ENCODE measurements at regions not wholly inside any gene's neighbourhood (a gene's known extent, or its start where the extent isn't known, plus 50 kb on each side); places are given as distances from the start of the nearest gene placed in this dataset.
A peak's percentile ranks its signal among the peaks of the same experiment; 100 is the strongest.

DNA sequence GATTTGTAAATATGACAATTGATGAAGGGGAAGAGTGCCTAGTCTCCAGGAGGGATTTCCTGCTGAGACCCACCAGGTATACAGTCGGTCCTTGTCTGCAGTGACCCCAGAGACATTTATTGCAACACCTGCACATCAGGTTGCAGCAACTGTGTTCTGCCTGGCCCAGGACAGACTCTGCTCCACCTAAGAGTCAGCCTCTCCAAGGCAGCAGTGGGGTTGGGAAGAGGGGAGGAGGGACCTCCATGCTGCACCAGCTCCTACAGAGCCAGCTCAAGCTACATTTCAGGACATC is 120.4 kb upstream of the IRF2BP2 start:
- no peaks in the 10 kb centered on the region for H3K9me3 ChIP-seq (ENCODE audit: insufficient read depth, low read depth, low read length)
- DNase-seq (ENCODE audit: low read depth) (no peak), FAIRE-seq (no peak)
- H3K4me3 ChIP-seq (ENCODE audit: insufficient read depth, low read depth, low read length): no peak overlapping the region
- H3K4me1 Mint-ChIP-seq (ENCODE audit: low read depth, unreplicated experiment): peaks cover 61% of the 10 kb centered on the region
- H3K27ac ChIP-seq (ENCODE audit: low read depth, low read length): peak overlapping the region; percentile 91
- H3K36me3 Mint-ChIP-seq (ENCODE audit: low read depth, unreplicated experiment): no peaks in the 10 kb centered on the region
- no peak overlapping the region for H3K4me2 ChIP-seq (ENCODE audit: low read length)
- no peaks in the 10 kb centered on the region for H3K36me3 ChIP-seq (ENCODE audit: insufficient read depth, low read length)
- H2AFZ ChIP-seq (ENCODE audit: low read depth, low read length): no peak overlapping the region
- H3K79me2 ChIP-seq (ENCODE audit: insufficient read depth, low read length): no peaks in the 10 kb centered on the region
- H3K4me3 Mint-ChIP-seq (ENCODE audit: unreplicated experiment): no peak overlapping the region
- no peaks in the 10 kb centered on the region for H4K20me1 ChIP-seq (ENCODE audit: insufficient read depth, low read length)
- H3K27me3 Mint-ChIP-seq (ENCODE audit: low read depth, unreplicated experiment): no peaks in the 10 kb centered on the region
- H3K9me3 Mint-ChIP-seq (ENCODE audit: unreplicated experiment): no peaks in the 10 kb centered on the region
- H3K27me3 ChIP-seq (ENCODE audit: insufficient read depth, low read length): no peaks in the 10 kb centered on the region
- peak overlapping the region; percentile 59 for H3K27ac Mint-ChIP-seq (ENCODE audit: unreplicated experiment)
- no peak for TF ChIP-seq EZH2 (IDR thresholded peaks at IDR 0.05; ENCODE audit: insufficient read depth, low read length)
- TF ChIP-seq, protein P1, sequence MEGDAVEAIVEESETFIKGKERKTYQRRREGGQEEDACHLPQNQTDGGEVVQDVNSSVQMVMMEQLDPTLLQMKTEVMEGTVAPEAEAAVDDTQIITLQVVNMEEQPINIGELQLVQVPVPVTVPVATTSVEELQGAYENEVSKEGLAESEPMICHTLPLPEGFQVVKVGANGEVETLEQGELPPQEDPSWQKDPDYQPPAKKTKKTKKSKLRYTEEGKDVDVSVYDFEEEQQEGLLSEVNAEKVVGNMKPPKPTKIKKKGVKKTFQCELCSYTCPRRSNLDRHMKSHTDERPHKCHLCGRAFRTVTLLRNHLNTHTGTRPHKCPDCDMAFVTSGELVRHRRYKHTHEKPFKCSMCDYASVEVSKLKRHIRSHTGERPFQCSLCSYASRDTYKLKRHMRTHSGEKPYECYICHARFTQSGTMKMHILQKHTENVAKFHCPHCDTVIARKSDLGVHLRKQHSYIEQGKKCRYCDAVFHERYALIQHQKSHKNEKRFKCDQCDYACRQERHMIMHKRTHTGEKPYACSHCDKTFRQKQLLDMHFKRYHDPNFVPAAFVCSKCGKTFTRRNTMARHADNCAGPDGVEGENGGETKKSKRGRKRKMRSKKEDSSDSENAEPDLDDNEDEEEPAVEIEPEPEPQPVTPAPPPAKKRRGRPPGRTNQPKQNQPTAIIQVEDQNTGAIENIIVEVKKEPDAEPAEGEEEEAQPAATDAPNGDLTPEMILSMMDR (IDR thresholded peaks at IDR 0.05; ENCODE audit: insufficient read depth, low read depth, low read length): no peak
- H3K4me1 ChIP-seq (ENCODE audit: insufficient read depth, low read length): peaks cover 53% of the 10 kb centered on the region
- H3K9ac ChIP-seq (ENCODE audit: low read length): peak overlapping the region; percentile 20

GRCh38 chr1:234729561-234730474 is 119.8 kb upstream of the IRF2BP2 start:
- Mint-ChIP-seq H3K36me3 (ENCODE audit: low read depth, unreplicated experiment) (no peaks in the 10 kb centered on the region), H3K9me3 (ENCODE audit: unreplicated experiment) (no peaks in the 10 kb centered on the region), H3K4me1 (ENCODE audit: low read depth, unreplicated experiment) (peaks cover 67% of the 10 kb centered on the region), H3K4me3 (ENCODE audit: unreplicated experiment) (no peak overlapping the region), H3K27me3 (ENCODE audit: low read depth, unreplicated experiment) (no peaks in the 10 kb centered on the region), H3K27ac (ENCODE audit: unreplicated experiment) (peak overlapping the region; percentile 43)
- H3K27ac ChIP-seq (ENCODE audit: low read depth, low read length): peak overlapping the region; percentile 91
- peak; percentile 85 for DNase-seq (ENCODE audit: low read depth)
- H3K4me1 ChIP-seq (ENCODE audit: insufficient read depth, low read length): peaks cover 59% of the 10 kb centered on the region
- H4K20me1 ChIP-seq (ENCODE audit: insufficient read depth, low read length): no peaks in the 10 kb centered on the region
- no peaks in the 10 kb centered on the region for H3K9me3 ChIP-seq (ENCODE audit: insufficient read depth, low read depth, low read length)
- no peak overlapping the region for H2AFZ ChIP-seq (ENCODE audit: low read depth, low read length)
- no peaks in the 10 kb centered on the region for H3K36me3 ChIP-seq (ENCODE audit: insufficient read depth, low read length)
- no peaks in the 10 kb centered on the region for H3K79me2 ChIP-seq (ENCODE audit: insufficient read depth, low read length)
- H3K4me2 ChIP-seq (ENCODE audit: low read length): peak overlapping the region; percentile 2
- FAIRE-seq: no peak
- TF ChIP-seq EZH2 (IDR thresholded peaks at IDR 0.05; ENCODE audit: insufficient read depth, low read length): no peak
- TF ChIP-seq, protein P1 (IDR thresholded peaks at IDR 0.05; ENCODE audit: insufficient read depth, low read depth, low read length): no peak
- no peak overlapping the region for H3K4me3 ChIP-seq (ENCODE audit: insufficient read depth, low read depth, low read length)
- H3K9ac ChIP-seq (ENCODE audit: low read length): peak overlapping the region; percentile 11
- no peaks in the 10 kb centered on the region for H3K27me3 ChIP-seq (ENCODE audit: insufficient read depth, low read length)

- H3K36me3 Mint-ChIP-seq (ENCODE audit: low read depth, unreplicated experiment): no peaks in the 10 kb centered on the region
- H3K4me1 Mint-ChIP-seq (ENCODE audit: low read depth, unreplicated experiment): peaks cover 69% of the 10 kb centered on the region
- FAIRE-seq (no peak), DNase-seq (ENCODE audit: low read depth) (no peak)
- H3K4me3 ChIP-seq (ENCODE audit: insufficient read depth, low read depth, low read length): no peak overlapping the region
- H3K27ac Mint-ChIP-seq (ENCODE audit: unreplicated experiment): peak overlapping the region; percentile 98
- TF ChIP-seq EZH2 (IDR thresholded peaks at IDR 0.05; ENCODE audit: insufficient read depth, low read length): no peak
- TF ChIP-seq, protein P1 (IDR thresholded peaks at IDR 0.05; ENCODE audit: insufficient read depth, low read depth, low read length): no peak
- no peak overlapping the region for H3K4me3 Mint-ChIP-seq (ENCODE audit: unreplicated experiment)
- no peaks in the 10 kb centered on the region for H3K27me3 ChIP-seq (ENCODE audit: insufficient read depth, low read length)
- H3K4me2 ChIP-seq (ENCODE audit: low read length): no peak overlapping the region
- H3K27ac ChIP-seq (ENCODE audit: low read depth, low read length): no peak overlapping the region
- H4K20me1 ChIP-seq (ENCODE audit: insufficient read depth, low read length): no peaks in the 10 kb centered on the region
- no peaks in the 10 kb centered on the region for H3K9me3 ChIP-seq (ENCODE audit: insufficient read depth, low read depth, low read length)
- H3K4me1 ChIP-seq (ENCODE audit: insufficient read depth, low read length): peaks cover 66% of the 10 kb centered on the region
- no peak overlapping the region for H3K9ac ChIP-seq (ENCODE audit: low read length)
- no peaks in the 10 kb centered on the region for H3K27me3 Mint-ChIP-seq (ENCODE audit: low read depth, unreplicated experiment)
- H2AFZ ChIP-seq (ENCODE audit: low read depth, low read length): no peak overlapping the region
- H3K9me3 Mint-ChIP-seq (ENCODE audit: unreplicated experiment): no peaks in the 10 kb centered on the region
- no peaks in the 10 kb centered on the region for H3K36me3 ChIP-seq (ENCODE audit: insufficient read depth, low read length)
- no peaks in the 10 kb centered on the region for H3K79me2 ChIP-seq (ENCODE audit: insufficient read depth, low read length)
Measured at GRCh38 chr1:234728740-234729139, 118.8 kb upstream of the IRF2BP2 start.

Measured in astrocyte (in vitro differentiated cells and primary cell).